ENCODE measurements at regions not wholly inside any gene's neighbourhood (a gene's known extent, or its start where the extent isn't known, plus 50 kb on each side); places are given as distances from the start of the nearest gene placed in this dataset.

DNA sequence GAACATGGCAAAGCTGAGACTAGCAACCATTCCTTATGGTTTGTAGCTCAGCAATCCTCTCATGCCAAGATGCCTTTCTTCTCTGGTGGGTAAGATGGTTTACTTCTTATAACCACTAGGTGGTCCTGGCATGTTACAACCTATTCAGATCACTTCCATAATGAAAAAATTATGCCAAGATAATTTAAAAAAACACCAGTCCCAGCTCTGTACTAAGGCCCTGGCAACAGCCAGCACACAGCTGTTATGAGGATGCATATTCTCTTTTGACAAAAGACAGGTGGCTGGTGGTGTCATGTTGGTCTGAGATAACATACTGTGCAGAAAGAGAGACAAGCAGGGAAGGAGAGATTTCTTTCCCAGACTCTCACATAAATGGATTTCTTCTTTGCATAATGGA is 65.7 kb upstream of the FRMD4B start:
- Mint-ChIP-seq H3K9me3 (no peaks in the 10 kb centered on the region), H3K4me1 (ENCODE audit: low read depth) (no peaks in the 10 kb centered on the region), H3K27me3 (ENCODE audit: low read depth) (no peaks in the 10 kb centered on the region), H3K4me3 (no peak overlapping the region), H3K36me3 (ENCODE audit: insufficient read depth) (no peaks in the 10 kb centered on the region)
- ATAC-seq = no peak
- DNase-seq = no peak

DNA sequence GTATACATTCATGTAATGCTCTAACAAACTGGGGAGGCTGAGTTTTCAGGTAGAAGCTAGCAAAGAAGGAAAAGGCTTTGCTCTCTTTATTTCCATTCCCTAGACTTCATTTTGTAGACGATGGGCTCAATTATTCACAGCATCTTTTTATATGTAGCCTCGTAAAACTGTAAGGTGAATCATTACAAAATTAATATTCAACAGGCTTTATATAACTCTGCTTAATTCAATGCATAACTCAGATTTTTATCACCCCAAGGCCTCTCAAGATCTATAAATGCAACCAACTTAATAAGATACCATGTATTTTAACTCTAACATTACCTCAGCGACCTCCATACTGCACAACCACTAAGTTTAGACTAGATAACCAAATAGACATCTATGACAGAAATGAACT is 63.0 kb upstream of the FRMD4B start:
- Mint-ChIP-seq H3K36me3 (ENCODE audit: insufficient read depth) (no peaks in the 10 kb centered on the region), H3K27me3 (ENCODE audit: low read depth) (no peaks in the 10 kb centered on the region), H3K9me3 (no peaks in the 10 kb centered on the region), H3K4me3 (no peak overlapping the region), H3K4me1 (ENCODE audit: low read depth) (no peaks in the 10 kb centered on the region)
- ATAC-seq = no peak
- DNase-seq = no peak

DNA sequence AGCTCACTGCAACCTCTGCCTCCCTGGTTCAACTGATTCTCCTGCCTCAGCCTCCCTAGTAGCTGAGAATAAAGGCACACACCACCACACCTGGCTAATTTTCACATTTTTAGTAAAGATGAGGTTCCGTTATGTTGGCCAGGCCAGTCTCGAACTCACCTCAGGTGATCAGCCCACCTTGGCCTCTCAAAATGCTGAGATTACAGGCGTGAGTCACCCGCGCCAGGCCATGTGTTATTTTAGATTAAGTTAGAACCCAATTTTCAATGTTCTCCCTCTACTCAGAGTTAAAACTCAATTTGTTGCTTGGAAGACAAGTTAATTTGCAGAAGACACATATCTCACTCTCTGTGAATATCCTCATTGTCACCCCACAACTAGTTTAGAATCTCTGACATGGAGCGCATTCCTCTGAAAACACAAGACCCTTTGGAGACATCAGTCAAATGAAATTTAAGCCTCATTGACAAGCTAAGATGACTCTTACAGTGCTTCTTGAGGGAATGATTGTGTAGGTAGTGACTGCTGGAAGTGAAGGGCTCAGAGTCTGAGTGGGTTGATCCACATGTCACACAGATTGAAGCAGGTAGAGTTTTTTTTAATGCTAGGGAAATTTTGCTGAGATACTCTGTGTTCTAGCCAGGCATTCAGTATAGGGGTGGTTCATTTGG is 60.6 kb upstream of the FRMD4B start:
- no peaks in the 10 kb centered on the region for H3K4me1 Mint-ChIP-seq (ENCODE audit: low read depth)
- DNase-seq (no peak), ATAC-seq (no peak)
- H3K27me3 Mint-ChIP-seq (ENCODE audit: low read depth) = no peaks in the 10 kb centered on the region
- no peaks in the 10 kb centered on the region for H3K9me3 Mint-ChIP-seq
- H3K36me3 Mint-ChIP-seq (ENCODE audit: insufficient read depth) = no peaks in the 10 kb centered on the region
- no peak overlapping the region for H3K4me3 Mint-ChIP-seq

DNA sequence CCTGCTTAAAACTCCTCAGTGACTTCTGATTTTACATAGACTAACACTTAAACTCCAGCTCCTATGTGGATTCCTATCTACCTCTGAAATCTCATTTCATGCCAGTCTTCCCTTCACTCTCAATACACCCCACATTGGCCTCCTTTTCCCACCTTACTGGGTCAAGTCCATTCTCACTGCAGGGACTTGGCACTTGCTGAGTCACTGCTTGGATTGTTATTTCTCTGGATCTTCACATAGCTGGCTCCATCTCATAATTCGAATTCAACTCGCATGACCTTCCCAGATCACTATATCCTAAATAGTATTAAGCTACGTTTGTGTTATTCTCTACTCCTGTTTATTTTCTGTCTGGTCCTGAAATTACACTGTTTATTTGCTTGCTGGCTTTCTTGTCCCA is 59.6 kb upstream of the FRMD4B start:
- no peak for ATAC-seq

DNA sequence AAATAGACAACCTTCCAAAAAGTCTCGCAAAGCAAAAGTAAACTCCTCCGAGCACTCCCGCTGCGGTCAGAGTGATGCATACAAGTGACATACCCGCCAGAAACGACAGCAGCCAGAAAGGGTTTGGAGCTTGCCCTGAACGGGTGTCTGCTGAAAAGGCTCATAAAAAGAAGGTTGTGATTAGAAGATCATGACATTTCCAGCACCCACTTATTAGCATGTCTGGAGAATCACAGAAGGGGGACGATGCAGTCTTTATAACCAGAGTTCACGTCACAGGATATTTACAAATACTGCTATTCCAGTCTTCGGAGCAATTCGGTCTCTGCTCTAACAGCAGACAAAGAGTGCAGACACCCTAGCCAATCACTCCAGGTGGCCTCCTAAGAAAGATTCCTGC is 59.1 kb upstream of the FRMD4B start:
- no peaks in the 10 kb centered on the region for H3K36me3 Mint-ChIP-seq (ENCODE audit: insufficient read depth)
- H3K9me3 Mint-ChIP-seq = no peaks in the 10 kb centered on the region
- no peaks in the 10 kb centered on the region for H3K4me1 Mint-ChIP-seq (ENCODE audit: low read depth)

More for the DNA sequence above, 59.6 kb upstream of the FRMD4B start:
- Mint-ChIP-seq H3K9me3 (no peaks in the 10 kb centered on the region), H3K4me3 (no peak overlapping the region), H3K36me3 (ENCODE audit: insufficient read depth) (no peaks in the 10 kb centered on the region), H3K4me1 (ENCODE audit: low read depth) (no peaks in the 10 kb centered on the region), H3K27me3 (ENCODE audit: low read depth) (no peaks in the 10 kb centered on the region)
- no peak for DNase-seq

DNA sequence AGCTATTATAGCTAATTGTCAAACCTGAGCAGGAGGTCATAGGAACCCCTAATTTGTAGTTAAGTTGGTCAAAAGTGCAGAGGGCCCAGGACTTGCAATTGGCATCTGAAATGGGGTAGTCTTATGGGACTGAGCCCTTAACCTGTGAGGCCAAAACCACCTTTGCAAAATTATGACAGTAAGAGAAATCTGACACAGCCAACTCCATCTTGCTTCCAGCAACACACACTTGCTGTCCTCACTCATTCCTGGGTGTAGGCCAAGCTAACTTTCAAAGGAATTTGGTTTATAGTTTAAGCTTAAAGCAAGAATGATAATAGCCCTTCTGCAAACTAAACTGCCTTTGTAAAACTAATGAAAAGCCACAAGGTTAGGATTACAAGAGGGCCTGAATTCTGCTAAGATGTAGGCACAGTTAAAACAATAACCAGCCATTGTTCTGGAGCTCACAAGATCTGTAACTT is 57.6 kb upstream of the FRMD4B start:
- Mint-ChIP-seq H3K27me3 (ENCODE audit: low read depth) (no peaks in the 10 kb centered on the region), H3K4me3 (no peak overlapping the region), H3K4me1 (ENCODE audit: low read depth) (peaks cover 5% of the 10 kb centered on the region), H3K9me3 (no peaks in the 10 kb centered on the region), H3K36me3 (ENCODE audit: insufficient read depth) (no peaks in the 10 kb centered on the region)
- DNase-seq (no peak), ATAC-seq (no peak)

More for the DNA sequence above, 59.1 kb upstream of the FRMD4B start:
- DNase-seq (no peak), ATAC-seq (no peak)
- H3K27me3 Mint-ChIP-seq (ENCODE audit: low read depth) = no peaks in the 10 kb centered on the region
- H3K4me3 Mint-ChIP-seq = no peak overlapping the region

DNA sequence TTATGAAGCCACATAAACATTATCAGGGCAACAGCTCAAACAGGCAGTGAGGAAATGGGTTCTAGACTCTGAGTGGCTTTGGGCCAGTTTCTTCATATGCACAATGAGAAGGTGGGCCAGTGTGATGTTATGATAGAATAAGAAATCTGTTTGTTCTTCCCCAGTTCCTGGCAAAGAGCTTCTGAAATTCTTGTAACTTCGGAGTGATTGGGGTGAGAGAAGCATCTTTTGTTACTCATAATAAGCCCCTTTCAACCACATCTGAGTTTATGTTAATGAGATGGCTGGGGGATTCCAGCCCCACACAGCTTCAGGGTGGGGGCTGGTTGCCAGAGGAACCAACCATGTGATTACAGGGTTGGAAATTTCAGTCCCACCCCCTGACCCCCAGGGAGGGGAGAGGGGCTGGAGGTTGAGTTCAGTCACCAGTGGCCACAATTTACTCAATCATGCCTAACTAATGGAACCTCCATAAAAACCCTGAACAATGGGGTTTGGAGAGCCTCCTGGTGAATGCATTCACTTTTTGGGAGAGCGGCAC is 57.0 kb upstream of the FRMD4B start:
- no peaks in the 10 kb centered on the region for H3K27me3 Mint-ChIP-seq (ENCODE audit: low read depth)
- H3K4me3 Mint-ChIP-seq = no peak overlapping the region
- no peaks in the 10 kb centered on the region for H3K9me3 Mint-ChIP-seq
- DNase-seq (no peak), ATAC-seq (peak; percentile 64 to 69)
- peaks cover 5% of the 10 kb centered on the region for H3K4me1 Mint-ChIP-seq (ENCODE audit: low read depth)
- H3K36me3 Mint-ChIP-seq (ENCODE audit: insufficient read depth) = no peaks in the 10 kb centered on the region

DNA sequence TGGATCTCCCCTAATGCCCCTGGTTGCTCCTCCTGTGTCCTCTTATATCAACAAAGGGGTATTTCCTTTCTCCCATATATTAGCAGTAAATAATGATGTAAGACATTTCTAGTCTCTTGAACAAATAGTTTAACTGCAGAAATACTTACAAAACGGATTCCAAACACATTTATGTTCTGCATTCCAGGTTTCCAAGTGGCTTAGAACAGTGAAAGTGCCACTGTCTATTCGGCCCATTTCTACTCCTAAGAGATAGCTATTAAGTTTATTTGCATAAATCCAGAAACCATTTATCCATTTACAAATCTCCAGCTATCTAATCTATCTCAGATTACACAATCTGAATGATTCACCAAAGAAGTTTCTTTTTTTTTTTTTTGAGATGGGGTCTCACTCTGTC is 55.8 kb upstream of the FRMD4B start:
- H3K4me3 Mint-ChIP-seq = no peak overlapping the region
- H3K36me3 Mint-ChIP-seq (ENCODE audit: insufficient read depth) = no peaks in the 10 kb centered on the region
- no peaks in the 10 kb centered on the region for H3K9me3 Mint-ChIP-seq
- no peak for DNase-seq
- peaks cover 5% of the 10 kb centered on the region for H3K4me1 Mint-ChIP-seq (ENCODE audit: low read depth)
- H3K27me3 Mint-ChIP-seq (ENCODE audit: low read depth) = no peaks in the 10 kb centered on the region
- ATAC-seq = no peak

DNA sequence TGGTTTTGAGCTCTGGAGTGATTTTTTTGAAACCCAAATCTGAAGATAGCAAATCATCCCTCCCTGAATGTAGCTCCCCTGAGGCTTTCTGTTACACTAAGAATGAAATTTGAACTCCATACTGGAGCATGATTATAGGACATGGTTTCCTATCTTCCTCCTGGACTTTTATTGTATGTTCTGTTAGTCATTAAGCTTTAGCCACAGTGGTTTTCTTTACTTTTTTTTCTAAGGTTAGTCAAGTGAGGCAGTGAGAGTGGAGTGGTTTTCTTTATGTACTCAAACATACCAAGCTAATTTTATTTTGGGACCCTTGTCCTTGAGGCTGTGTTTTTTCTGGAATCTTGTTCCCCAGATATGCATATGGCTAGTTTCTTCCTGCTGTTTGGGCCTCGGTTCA is 55.2 kb upstream of the FRMD4B start:
- Mint-ChIP-seq H3K36me3 (ENCODE audit: insufficient read depth) (no peaks in the 10 kb centered on the region), H3K4me1 (ENCODE audit: low read depth) (peaks cover 7% of the 10 kb centered on the region), H3K9me3 (no peaks in the 10 kb centered on the region), H3K27me3 (ENCODE audit: low read depth) (no peaks in the 10 kb centered on the region), H3K4me3 (no peak overlapping the region)
- DNase-seq = no peak
- ATAC-seq = no peak

DNA sequence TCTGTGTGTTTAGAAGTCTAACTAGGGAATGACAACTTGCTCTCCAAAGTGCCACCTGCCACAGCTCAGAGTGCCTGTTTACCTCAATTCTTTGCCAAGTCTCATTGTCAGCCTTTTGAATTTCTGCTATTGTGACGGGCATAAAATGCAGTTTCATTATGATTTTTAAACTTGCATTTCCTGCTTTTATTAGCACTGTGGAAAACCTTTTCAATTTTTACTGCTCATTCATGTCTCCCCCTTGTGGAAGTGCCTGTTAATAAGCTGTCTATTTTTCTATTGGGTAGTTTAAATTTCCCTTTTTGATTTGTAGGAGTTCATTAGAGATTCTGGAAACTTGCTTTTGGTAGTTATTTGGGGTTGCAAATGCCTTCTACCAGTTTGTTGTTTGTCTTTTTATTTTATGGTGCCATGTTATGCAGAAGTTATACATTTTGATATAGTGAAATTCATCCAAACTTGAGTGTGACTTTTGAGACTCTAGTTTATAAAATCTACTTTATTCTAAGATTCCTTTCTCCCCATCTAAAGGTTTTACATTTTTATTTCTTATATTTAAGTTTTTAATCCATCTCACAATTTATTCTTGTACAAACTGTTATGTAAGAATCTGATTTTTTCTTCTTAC is 53.9 kb upstream of the FRMD4B start:
- Mint-ChIP-seq H3K9me3 (no peaks in the 10 kb centered on the region), H3K27me3 (ENCODE audit: low read depth) (no peaks in the 10 kb centered on the region), H3K4me3 (no peak overlapping the region), H3K36me3 (ENCODE audit: insufficient read depth) (no peaks in the 10 kb centered on the region), H3K4me1 (ENCODE audit: low read depth) (peaks cover 11% of the 10 kb centered on the region)
- DNase-seq (no peak), ATAC-seq (no peak)

DNA sequence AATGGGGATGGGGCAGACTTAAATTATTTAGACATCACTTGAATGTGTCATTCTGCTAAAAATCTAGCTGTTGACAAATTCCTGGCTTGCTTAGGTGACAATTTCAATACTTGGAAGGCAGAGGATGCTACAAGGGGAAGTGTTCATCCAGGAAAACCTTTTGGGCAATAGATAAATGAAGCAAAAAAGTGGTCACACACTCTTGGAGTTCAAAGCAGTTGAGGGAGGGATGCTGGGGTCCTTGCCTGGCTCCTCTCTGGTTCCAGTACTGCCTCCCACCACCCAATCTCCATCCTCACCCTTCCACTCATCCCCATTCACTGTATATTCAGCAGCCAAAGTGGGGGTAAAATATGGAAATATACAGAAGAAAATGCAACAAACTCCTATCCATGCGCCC is 52.6 kb upstream of the FRMD4B start:
- no peak overlapping the region for H3K4me3 Mint-ChIP-seq
- H3K27me3 Mint-ChIP-seq (ENCODE audit: low read depth) = peaks cover 4% of the 10 kb centered on the region
- no peaks in the 10 kb centered on the region for H3K9me3 Mint-ChIP-seq
- H3K36me3 Mint-ChIP-seq (ENCODE audit: insufficient read depth) = no peaks in the 10 kb centered on the region
- DNase-seq (no peak), ATAC-seq (no peak)
- peaks cover 15% of the 10 kb centered on the region for H3K4me1 Mint-ChIP-seq (ENCODE audit: low read depth)

DNA sequence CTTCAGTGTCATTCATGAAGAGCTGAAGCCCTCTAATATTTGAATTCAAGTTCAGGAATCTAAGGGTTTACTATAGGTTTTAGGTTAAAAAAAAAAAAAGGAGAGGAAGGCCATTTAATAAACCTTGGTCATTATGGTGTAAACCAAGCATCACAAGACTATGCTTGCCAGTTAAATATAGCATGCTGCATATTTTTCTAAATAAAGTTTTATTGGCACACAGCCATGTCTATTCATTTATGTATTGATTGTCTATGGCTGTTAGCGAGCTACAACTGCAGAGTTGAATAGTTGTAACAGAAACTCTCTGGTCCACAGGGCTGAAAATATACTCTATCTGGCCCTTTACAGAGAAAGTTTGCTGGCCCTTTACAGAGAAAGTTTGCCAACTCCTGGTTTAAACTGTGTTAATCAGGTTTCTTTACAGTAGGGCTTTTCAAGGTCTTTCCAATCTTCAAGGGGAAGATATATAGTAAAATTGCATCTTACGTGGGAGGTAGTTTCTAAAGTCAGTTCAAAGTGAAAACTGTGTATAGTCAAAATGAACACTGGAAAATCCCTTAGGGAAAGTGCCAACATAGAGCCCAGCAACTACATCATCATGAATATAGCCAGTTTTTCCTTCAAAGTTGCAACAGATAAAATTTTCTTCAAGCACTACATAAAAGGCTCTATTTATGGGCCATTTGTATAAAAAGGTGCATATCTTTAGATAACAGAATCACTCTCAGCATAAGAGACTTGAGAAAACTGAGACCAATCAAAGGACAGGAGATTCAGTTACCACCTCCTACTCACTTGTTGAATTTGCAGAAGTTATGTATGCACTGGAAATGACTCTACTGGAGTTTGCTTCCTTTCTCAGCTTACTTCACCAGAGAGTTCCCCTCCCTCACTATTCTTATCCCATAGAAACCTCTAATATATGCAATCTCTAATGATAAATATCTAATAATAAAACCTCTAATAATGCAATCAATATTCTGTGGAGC is 49.7 kb upstream of the FRMD4B start:
- H3K27me3 Mint-ChIP-seq (ENCODE audit: low read depth) = peaks cover 13% of the 10 kb centered on the region
- H3K36me3 Mint-ChIP-seq (ENCODE audit: insufficient read depth) = no peaks in the 10 kb centered on the region
- peaks cover 18% of the 10 kb centered on the region for H3K4me1 Mint-ChIP-seq (ENCODE audit: low read depth)
- peak; percentile 61 to 69 for ATAC-seq
- DNase-seq = no peak
- no peaks in the 10 kb centered on the region for H3K9me3 Mint-ChIP-seq
- H3K4me3 Mint-ChIP-seq = no peak overlapping the region

All from activated T-cell treated with anti-CD3 and anti-CD28 coated beads, Interleukin-2, amount 50 U/mL, for 4 hours (primary cell).